ENCODE measurements at regions not wholly inside any gene's neighbourhood (a gene's known extent, or its start where the extent isn't known, plus 50 kb on each side); places are given as distances from the start of the nearest gene placed in this dataset.
"Not testable (repeated sequence)": the region's sequence is repeated elsewhere in the genome, so short reads cannot be mapped to it uniquely, and the experiment has no call there.

GRCh38 chr4:128451270-128451905 is 163.8 kb upstream of the PGRMC2 start:
- Mint-ChIP-seq H3K4me1 (ENCODE audit: unreplicated experiment) (peaks cover 11% of the 10 kb centered on the region), H3K9me3 (no peaks in the 10 kb centered on the region), H3K36me3 (no peaks in the 10 kb centered on the region), H3K4me3 (no peak overlapping the region), H3K27me3 (peaks cover 6% of the 10 kb centered on the region), H3K27ac (no peak overlapping the region)
- no peak for TF ChIP-seq CTCF (conservative IDR thresholded peaks at IDR 0.05)
- DNase-seq (ENCODE audit: extremely low spot score, unreplicated experiment): no peak

GRCh38 chr4:128450326-128451120 is 162.9 kb upstream of the PGRMC2 start:
- TF ChIP-seq CTCF (conservative IDR thresholded peaks at IDR 0.05): no peak
- DNase-seq (ENCODE audit: extremely low spot score, unreplicated experiment): no peak
- no peaks in the 10 kb centered on the region for H3K36me3 Mint-ChIP-seq
- peaks cover 6% of the 10 kb centered on the region for H3K27me3 Mint-ChIP-seq
- H3K27ac Mint-ChIP-seq: no peak overlapping the region
- H3K4me1 Mint-ChIP-seq (ENCODE audit: unreplicated experiment): peaks cover 11% of the 10 kb centered on the region
- no peak overlapping the region for H3K4me3 Mint-ChIP-seq
- no peaks in the 10 kb centered on the region for H3K9me3 Mint-ChIP-seq

- TF ChIP-seq CTCF (conservative IDR thresholded peaks at IDR 0.05): no peak
- DNase-seq (ENCODE audit: extremely low spot score, unreplicated experiment): no peak
- H3K27ac Mint-ChIP-seq: no peak overlapping the region
- peaks cover 2% of the 10 kb centered on the region for H3K4me1 Mint-ChIP-seq (ENCODE audit: unreplicated experiment)
- H3K9me3 Mint-ChIP-seq: peaks cover 1% of the 10 kb centered on the region
- H3K36me3 Mint-ChIP-seq: peaks cover 1% of the 10 kb centered on the region
- H3K4me3 Mint-ChIP-seq: no peak overlapping the region
- H3K27me3 Mint-ChIP-seq: peaks cover under 1% of the 10 kb centered on the region
These were observed 161.6 kb upstream of the PGRMC2 start for GRCh38 chr4:128449251-128449650.

- no peak for TF ChIP-seq CTCF (conservative IDR thresholded peaks at IDR 0.05)
- Mint-ChIP-seq H3K4me1 (ENCODE audit: unreplicated experiment) (no peaks in the 10 kb centered on the region), H3K4me3 (no peak overlapping the region), H3K9me3 (peaks cover 8% of the 10 kb centered on the region), H3K27me3 (no peaks in the 10 kb centered on the region), H3K36me3 (peaks cover 6% of the 10 kb centered on the region), H3K27ac (no peak overlapping the region)
- no peak for DNase-seq (ENCODE audit: extremely low spot score, unreplicated experiment)
These were observed 157.1 kb upstream of the PGRMC2 start for GRCh38 chr4:128444544-128445302.

GRCh38 chr4:128440923-128441322 is 153.3 kb upstream of the PGRMC2 start:
- TF ChIP-seq CTCF (conservative IDR thresholded peaks at IDR 0.05): no peak
- Mint-ChIP-seq H3K9me3 (peaks cover 14% of the 10 kb centered on the region), H3K4me1 (ENCODE audit: unreplicated experiment) (no peaks in the 10 kb centered on the region), H3K36me3 (peaks cover 6% of the 10 kb centered on the region), H3K27me3 (no peaks in the 10 kb centered on the region), H3K27ac (no peak overlapping the region), H3K4me3 (no peak overlapping the region)
- DNase-seq (ENCODE audit: extremely low spot score, unreplicated experiment): no peak

- H3K9me3 Mint-ChIP-seq; H3K4me1 Mint-ChIP-seq (ENCODE audit: unreplicated experiment): not testable (repeated sequence)
These were observed 149.4 kb upstream of the PGRMC2 start for GRCh38 chr4:128437023-128437422.

GRCh38 chr4:128429023-128429613 is 141.5 kb upstream of the PGRMC2 start:
- H3K9me3 Mint-ChIP-seq; H3K4me1 Mint-ChIP-seq (ENCODE audit: unreplicated experiment); H3K27me3 Mint-ChIP-seq; H3K27ac Mint-ChIP-seq; DNase-seq (ENCODE audit: extremely low spot score, unreplicated experiment); H3K36me3 Mint-ChIP-seq; H3K4me3 Mint-ChIP-seq: not testable (repeated sequence)

More at GRCh38 chr4:128437023-128437422, 149.4 kb upstream of the PGRMC2 start:
- H3K4me3 Mint-ChIP-seq; DNase-seq (ENCODE audit: extremely low spot score, unreplicated experiment); H3K27me3 Mint-ChIP-seq; H3K27ac Mint-ChIP-seq; H3K36me3 Mint-ChIP-seq: not testable (repeated sequence)

All from type B pancreatic cell (in vitro differentiated cells).